HL-60 (cell line): ENCODE measurements at regions not wholly inside any gene's neighbourhood (a gene's known extent, or its start where the extent isn't known, plus 50 kb on each side); places are given as distances from the start of the nearest gene placed in this dataset.

Experiments used
- DNase-seq, 2 experiments: peaks; one replicate each; pipeline ENCODE4 v3.0.0-alpha.2; 2010 to 2020; ENCODE audit warnings: low read depth in 1 of 2, low spot score in 1 of 2
- H3K27ac ChIP-seq: fragments of 250-450 bp; sonication (Bioruptor Pico); replicated peaks from 2 replicates; pipeline ENCODE4 v1.5.1; 2020; ENCODE audit warnings: mild to moderate bottlenecking, moderate library complexity
- H3K27me3 ChIP-seq: fragments of 250-450 bp; sonication (Bioruptor Pico); 2 replicates; pipeline ENCODE4 v1.5.1; 2021; ENCODE audit warnings: mild to moderate bottlenecking, moderate library complexity; ENCODE audit not compliant: insufficient read depth, poor library complexity, severe bottlenecking
- H3K4me3 ChIP-seq: replicated peaks from 2 replicates; pipeline ENCODE4 v1.5.1; 2011; ENCODE audit warnings: mild to moderate bottlenecking, control low read depth, low read length; ENCODE audit not compliant: insufficient read depth
- GABPA ChIP-seq: IDR thresholded peaks from 2 replicates; pipeline ENCODE4 v1.6.1; 2012; ENCODE audit warnings: low read depth
- POLR2AphosphoS5 ChIP-seq: IDR thresholded peaks from 2 replicates; pipeline ENCODE4 v1.6.1; 2012; ENCODE audit warnings: low read depth
- SPI1 ChIP-seq: IDR thresholded peaks from 2 replicates; pipeline ENCODE4 v1.6.1; 2012; ENCODE audit warnings: low read depth, mild to moderate bottlenecking, borderline replicate concordance
- TF ChIP-seq, protein P1 (sequence below): IDR thresholded peaks from 2 replicates; pipeline ENCODE4 v1.6.1; 2012; ENCODE audit warnings: low read depth; ENCODE audit not compliant: insufficient replicate concordance
- TF ChIP-seq, protein P2 (sequence below): IDR thresholded peaks from one replicate; pipeline ENCODE4 v1.5.1; 2011; ENCODE audit warnings: low read length, control low read depth, inconsistent platforms; ENCODE audit not compliant: insufficient read depth

DNA sequence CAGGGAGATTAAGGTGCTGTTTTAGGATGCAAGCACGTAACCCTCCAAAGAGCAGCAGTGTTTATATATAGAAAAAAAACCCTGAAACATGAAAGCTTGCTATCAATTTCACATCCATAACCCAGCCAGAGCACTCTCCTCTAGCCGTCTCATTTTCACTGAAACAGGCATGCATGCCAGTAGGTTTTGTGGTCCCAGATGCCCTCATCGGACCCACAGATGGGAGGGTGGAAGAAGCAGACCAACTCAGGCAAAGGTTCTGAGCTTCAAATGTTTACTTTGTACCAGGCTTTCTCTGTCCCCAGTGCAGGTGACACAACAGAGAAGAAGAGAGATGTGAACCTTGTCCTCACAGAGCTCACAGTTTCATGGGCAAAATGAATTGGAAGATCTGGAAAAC lies 127.4 kb upstream of the ATP10B start:
- TF ChIP-seq, protein P1, sequence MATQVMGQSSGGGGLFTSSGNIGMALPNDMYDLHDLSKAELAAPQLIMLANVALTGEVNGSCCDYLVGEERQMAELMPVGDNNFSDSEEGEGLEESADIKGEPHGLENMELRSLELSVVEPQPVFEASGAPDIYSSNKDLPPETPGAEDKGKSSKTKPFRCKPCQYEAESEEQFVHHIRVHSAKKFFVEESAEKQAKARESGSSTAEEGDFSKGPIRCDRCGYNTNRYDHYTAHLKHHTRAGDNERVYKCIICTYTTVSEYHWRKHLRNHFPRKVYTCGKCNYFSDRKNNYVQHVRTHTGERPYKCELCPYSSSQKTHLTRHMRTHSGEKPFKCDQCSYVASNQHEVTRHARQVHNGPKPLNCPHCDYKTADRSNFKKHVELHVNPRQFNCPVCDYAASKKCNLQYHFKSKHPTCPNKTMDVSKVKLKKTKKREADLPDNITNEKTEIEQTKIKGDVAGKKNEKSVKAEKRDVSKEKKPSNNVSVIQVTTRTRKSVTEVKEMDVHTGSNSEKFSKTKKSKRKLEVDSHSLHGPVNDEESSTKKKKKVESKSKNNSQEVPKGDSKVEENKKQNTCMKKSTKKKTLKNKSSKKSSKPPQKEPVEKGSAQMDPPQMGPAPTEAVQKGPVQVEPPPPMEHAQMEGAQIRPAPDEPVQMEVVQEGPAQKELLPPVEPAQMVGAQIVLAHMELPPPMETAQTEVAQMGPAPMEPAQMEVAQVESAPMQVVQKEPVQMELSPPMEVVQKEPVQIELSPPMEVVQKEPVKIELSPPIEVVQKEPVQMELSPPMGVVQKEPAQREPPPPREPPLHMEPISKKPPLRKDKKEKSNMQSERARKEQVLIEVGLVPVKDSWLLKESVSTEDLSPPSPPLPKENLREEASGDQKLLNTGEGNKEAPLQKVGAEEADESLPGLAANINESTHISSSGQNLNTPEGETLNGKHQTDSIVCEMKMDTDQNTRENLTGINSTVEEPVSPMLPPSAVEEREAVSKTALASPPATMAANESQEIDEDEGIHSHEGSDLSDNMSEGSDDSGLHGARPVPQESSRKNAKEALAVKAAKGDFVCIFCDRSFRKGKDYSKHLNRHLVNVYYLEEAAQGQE, result no peak
- TF ChIP-seq POLR2AphosphoS5 (no peak), SPI1 (no peak), GABPA (no peak)
- TF ChIP-seq, protein P2, sequence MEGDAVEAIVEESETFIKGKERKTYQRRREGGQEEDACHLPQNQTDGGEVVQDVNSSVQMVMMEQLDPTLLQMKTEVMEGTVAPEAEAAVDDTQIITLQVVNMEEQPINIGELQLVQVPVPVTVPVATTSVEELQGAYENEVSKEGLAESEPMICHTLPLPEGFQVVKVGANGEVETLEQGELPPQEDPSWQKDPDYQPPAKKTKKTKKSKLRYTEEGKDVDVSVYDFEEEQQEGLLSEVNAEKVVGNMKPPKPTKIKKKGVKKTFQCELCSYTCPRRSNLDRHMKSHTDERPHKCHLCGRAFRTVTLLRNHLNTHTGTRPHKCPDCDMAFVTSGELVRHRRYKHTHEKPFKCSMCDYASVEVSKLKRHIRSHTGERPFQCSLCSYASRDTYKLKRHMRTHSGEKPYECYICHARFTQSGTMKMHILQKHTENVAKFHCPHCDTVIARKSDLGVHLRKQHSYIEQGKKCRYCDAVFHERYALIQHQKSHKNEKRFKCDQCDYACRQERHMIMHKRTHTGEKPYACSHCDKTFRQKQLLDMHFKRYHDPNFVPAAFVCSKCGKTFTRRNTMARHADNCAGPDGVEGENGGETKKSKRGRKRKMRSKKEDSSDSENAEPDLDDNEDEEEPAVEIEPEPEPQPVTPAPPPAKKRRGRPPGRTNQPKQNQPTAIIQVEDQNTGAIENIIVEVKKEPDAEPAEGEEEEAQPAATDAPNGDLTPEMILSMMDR, result no peak
- Histone ChIP-seq H3K4me3 (no peak overlapping the region), H3K27ac (no peak overlapping the region), H3K27me3 (no peaks in the 10 kb centered on the region)
- DNase-seq, result no peak

DNA sequence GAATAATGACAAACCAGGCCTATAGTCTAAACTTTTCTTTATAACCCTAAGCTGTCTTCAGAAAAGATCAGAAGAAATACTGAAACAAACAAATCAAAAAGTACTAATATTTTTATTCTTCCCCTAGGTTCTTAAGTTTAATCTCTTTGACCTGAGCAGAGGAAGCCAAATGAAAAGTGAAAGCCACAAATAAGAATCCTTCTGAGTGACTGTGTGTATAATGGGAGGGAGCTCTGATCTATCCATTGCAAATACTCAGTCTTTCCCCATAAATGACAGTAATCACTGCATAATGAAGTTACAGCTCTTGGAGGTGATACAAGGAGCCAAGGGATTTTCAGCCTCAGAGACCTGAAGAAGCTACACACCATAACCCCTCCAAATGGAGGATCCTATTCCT lies 126.9 kb upstream of the ATP10B start:
- H3K27me3 ChIP-seq, result no peaks in the 10 kb centered on the region
- TF ChIP-seq, protein P1, result no peak
- TF ChIP-seq, protein P2, result no peak
- no peak for TF ChIP-seq POLR2AphosphoS5
- TF ChIP-seq SPI1, result no peak
- no peak for TF ChIP-seq GABPA
- DNase-seq, result no peak
- H3K27ac ChIP-seq, result no peak overlapping the region
- H3K4me3 ChIP-seq, result no peak overlapping the region

DNA sequence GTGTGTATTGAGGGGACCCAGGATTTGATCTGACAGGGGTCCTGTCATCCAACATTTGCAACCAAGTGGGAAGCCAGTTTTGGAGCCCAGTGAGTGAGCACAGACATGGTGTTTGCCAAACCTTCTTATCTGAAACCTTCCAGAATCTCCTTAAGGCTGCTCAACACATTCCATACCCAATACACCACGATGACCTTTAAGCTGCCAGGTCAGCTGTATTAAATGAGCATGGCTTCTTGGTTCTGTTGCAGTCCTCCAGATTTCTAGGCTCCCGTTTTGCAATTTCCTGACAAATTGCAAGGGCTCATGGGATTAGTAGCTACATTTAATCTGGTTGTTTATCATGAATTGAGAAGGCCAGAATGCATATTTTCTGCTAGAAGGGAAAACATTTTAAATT lies 124.2 kb upstream of the ATP10B start:
- no peak overlapping the region for H3K4me3 ChIP-seq
- no peaks in the 10 kb centered on the region for H3K27me3 ChIP-seq
- no peak for DNase-seq
- TF ChIP-seq POLR2AphosphoS5 (no peak), SPI1 (no peak)
- TF ChIP-seq, protein P2, result no peak
- no peak overlapping the region for H3K27ac ChIP-seq

DNA sequence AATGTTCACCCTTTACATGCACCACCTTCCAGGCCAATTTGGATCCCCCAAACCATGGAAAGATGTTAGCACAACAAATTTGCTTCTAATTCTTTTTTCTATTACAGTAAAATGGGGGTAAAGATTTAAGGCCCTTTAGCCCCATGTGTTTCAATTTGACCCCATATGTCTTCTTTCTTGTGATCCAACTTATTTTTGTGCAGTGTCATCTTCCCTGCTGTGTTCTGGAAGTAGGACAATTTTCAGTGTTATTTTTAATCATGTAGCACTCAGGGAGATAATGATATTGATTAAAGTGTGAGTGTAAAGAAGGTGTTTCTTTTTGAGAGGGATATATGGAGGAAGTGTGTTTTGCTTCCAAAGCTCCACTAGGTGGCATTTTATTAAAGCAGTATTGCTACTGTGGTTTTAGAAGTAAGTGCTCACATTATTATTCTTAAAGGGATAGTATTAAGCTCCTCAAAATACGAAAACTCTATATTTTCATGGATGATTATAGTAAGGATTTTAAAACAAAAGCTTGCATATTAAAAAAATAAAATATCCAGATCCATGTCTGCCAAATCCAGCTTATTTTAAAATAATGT lies 118.7 kb upstream of the ATP10B start:
- Histone ChIP-seq H3K27ac (no peak overlapping the region), H3K4me3 (no peak overlapping the region), H3K27me3 (peaks cover 2% of the 10 kb centered on the region)
- TF ChIP-seq, protein P1, result no peak
- TF ChIP-seq POLR2AphosphoS5, result no peak
- TF ChIP-seq, protein P2, result no peak
- TF ChIP-seq GABPA, result no peak
- TF ChIP-seq SPI1, result no peak
- no peak for DNase-seq
